ENCODE measurements at regions not wholly inside any gene's neighbourhood (a gene's known extent, or its start where the extent isn't known, plus 50 kb on each side); places are given as distances from the start of the nearest gene placed in this dataset.
"Not testable (repeated sequence)": the region's sequence is repeated elsewhere in the genome, so short reads cannot be mapped to it uniquely, and the experiment has no call there.

DNA sequence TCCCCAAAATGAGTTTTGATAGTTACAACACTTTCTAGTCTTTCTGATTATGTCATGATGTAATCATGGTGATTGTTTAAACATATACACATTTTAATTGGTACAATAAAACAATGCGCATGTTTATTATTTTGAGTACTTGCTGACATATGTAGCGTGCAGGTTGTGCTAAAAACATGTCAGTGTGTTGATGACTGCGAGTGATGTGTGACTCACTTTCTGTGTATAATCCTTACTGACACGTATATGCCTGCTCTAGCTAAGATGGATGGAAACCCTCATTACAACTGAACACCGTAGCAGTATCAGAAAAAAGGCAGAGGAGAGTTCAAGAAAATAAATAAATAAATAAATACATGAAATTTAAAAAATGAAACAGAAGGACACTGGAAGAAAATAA lies 1552.4 kb upstream of the FLRT2 start:
- Histone ChIP-seq H3K27ac (ENCODE audit: low read depth in 1 of 2, low read length in 1 of 2) (no peak overlapping the region), H3K27me3 (ENCODE audit: control insufficient read depth in 3 of 3, insufficient read depth in 3 of 3, low read length in 2 of 3) (no peaks in the 10 kb centered on the region), H3K36me3 (ENCODE audit: control insufficient read depth in 4 of 4, insufficient read depth in 4 of 4, low read length in 4 of 4) (no peaks in the 10 kb centered on the region), H3K4me3 (no peak overlapping the region), H3K9me3 (ENCODE audit: control insufficient read depth in 4 of 4, insufficient read depth in 3 of 4, low read length in 3 of 4) (no peaks in the 10 kb centered on the region), H3K9ac (ENCODE audit: insufficient read depth in 1 of 2, low read length in 2 of 2) (no peak overlapping the region), H3K4me1 (ENCODE audit: control insufficient read depth in 5 of 5, insufficient read depth in 5 of 5, low read length in 5 of 5) (peaks cover 0 to 21% (median 9%) of the 10 kb centered on the region in 5 donors)
- no peak for DNase-seq
- TF ChIP-seq, protein P1, sequence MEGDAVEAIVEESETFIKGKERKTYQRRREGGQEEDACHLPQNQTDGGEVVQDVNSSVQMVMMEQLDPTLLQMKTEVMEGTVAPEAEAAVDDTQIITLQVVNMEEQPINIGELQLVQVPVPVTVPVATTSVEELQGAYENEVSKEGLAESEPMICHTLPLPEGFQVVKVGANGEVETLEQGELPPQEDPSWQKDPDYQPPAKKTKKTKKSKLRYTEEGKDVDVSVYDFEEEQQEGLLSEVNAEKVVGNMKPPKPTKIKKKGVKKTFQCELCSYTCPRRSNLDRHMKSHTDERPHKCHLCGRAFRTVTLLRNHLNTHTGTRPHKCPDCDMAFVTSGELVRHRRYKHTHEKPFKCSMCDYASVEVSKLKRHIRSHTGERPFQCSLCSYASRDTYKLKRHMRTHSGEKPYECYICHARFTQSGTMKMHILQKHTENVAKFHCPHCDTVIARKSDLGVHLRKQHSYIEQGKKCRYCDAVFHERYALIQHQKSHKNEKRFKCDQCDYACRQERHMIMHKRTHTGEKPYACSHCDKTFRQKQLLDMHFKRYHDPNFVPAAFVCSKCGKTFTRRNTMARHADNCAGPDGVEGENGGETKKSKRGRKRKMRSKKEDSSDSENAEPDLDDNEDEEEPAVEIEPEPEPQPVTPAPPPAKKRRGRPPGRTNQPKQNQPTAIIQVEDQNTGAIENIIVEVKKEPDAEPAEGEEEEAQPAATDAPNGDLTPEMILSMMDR (IDR thresholded peaks at IDR 0.05; ENCODE audit: control extremely low read depth, extremely low read depth) = no peak
- ATAC-seq (ENCODE audit: insufficient read depth, low FRiP score) = no peak
- WGBS, 2 donors = 93% methylated on average over 5 of the region's 5 CpGs

DNA sequence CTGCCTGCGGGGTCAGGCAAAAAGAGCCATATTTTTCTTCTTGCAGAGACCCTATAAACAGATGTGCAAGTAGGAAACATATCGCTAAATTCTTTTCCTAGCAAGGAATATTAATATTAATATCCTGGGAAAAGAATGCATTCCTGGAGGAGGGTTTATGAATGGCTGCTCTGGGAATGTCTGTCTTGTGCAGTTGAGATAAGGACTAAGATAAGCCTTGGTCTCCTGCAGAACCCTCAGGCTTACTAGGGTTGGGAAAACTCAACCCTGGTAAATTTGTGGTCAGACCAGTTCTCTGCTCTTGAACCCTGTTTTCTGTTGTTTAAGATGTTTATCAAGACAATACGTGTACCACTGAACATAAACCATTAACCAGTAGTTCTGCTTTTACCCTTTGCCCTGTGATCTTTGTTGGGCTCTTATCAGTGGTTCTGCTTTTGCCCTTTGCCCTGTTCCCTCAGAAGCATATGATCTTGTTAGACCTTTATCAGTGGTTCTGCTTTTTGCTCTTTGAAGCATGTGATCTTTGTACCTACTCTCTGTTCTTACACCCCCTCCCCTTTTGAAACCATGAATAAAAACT lies 1548.2 kb upstream of the FLRT2 start:
- not testable (repeated sequence) for H3K9me3 ChIP-seq (ENCODE audit: control insufficient read depth in 4 of 4, insufficient read depth in 3 of 4, low read length in 3 of 4); H3K9ac ChIP-seq (ENCODE audit: insufficient read depth in 1 of 2, low read length in 2 of 2); H3K4me1 ChIP-seq (ENCODE audit: control insufficient read depth in 5 of 5, insufficient read depth in 5 of 5, low read length in 5 of 5); ATAC-seq (ENCODE audit: insufficient read depth, low FRiP score); H3K27ac ChIP-seq (ENCODE audit: low read depth in 1 of 2, low read length in 1 of 2); H3K4me3 ChIP-seq; H3K36me3 ChIP-seq (ENCODE audit: control insufficient read depth in 4 of 4, insufficient read depth in 4 of 4, low read length in 4 of 4); DNase-seq; H3K27me3 ChIP-seq (ENCODE audit: control insufficient read depth in 3 of 3, insufficient read depth in 3 of 3, low read length in 2 of 3)
- 86 to 87% methylated on average over 3 of the region's 3 CpGs for WGBS, 2 donors

DNA sequence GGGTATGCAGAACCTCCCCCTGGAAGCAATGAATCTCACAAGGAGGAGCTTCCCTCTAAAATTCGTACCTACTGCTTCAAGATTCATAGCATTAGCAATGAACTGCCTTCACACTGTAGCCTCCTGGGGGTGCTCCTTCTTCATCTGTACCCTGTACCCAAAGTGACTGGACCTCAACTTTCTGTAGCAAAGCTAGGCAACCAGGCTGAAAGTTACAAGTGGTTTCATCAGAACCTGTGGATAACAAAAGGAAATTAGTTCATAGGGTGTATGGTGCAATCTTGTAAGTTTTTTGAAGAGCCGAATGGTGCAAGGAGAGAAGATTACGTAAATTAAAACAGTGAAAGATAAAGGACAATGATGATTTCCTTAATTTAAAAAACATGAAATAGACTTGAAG lies 1541.7 kb upstream of the FLRT2 start:
- Histone ChIP-seq H3K9me3 (ENCODE audit: control insufficient read depth in 4 of 4, insufficient read depth in 3 of 4, low read length in 3 of 4) (no peaks in the 10 kb centered on the region), H3K27me3 (ENCODE audit: control insufficient read depth in 3 of 3, insufficient read depth in 3 of 3, low read length in 2 of 3) (no peaks in the 10 kb centered on the region), H3K4me1 (ENCODE audit: control insufficient read depth in 5 of 5, insufficient read depth in 5 of 5, low read length in 5 of 5) (no peaks in the 10 kb centered on the region), H3K36me3 (ENCODE audit: control insufficient read depth in 4 of 4, insufficient read depth in 4 of 4, low read length in 4 of 4) (no peaks in the 10 kb centered on the region), H3K9ac (ENCODE audit: insufficient read depth in 1 of 2, low read length in 2 of 2) (no peak overlapping the region), H3K4me3 (no peak overlapping the region), H3K27ac (ENCODE audit: low read depth in 1 of 2, low read length in 1 of 2) (no peak overlapping the region)
- ATAC-seq (ENCODE audit: insufficient read depth, low FRiP score) = no peak
- TF ChIP-seq, protein P1 (IDR thresholded peaks at IDR 0.05; ENCODE audit: control extremely low read depth, extremely low read depth) = no peak
- 45 to 80% methylated on average over 3 of the region's 3 CpGs for WGBS, 2 donors
- no peak for DNase-seq

DNA sequence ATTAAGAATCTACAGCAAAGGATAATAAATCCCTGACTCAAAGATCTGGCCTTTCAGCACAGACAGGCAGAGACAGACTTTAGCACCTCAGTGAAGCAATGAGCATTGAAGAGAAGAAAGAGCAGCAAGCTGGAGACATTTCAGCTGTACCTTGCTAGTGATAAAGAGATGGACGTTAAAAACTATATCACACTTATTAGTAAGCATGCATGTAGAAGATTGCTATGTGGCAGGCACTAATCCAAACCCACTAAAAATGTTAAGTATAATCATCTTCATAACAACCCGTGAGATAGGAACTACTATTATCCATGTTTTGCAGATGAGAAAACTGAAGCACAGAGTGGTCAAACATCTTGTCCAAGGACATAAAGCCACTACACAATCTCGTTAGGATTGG lies 1538.3 kb upstream of the FLRT2 start:
- Histone ChIP-seq H3K27ac (ENCODE audit: low read depth in 1 of 2, low read length in 1 of 2) (no peak overlapping the region), H3K4me1 (ENCODE audit: control insufficient read depth in 5 of 5, insufficient read depth in 5 of 5, low read length in 5 of 5) (no peaks in the 10 kb centered on the region), H3K27me3 (ENCODE audit: control insufficient read depth in 3 of 3, insufficient read depth in 3 of 3, low read length in 2 of 3) (no peaks in the 10 kb centered on the region), H3K36me3 (ENCODE audit: control insufficient read depth in 4 of 4, insufficient read depth in 4 of 4, low read length in 4 of 4) (no peaks in the 10 kb centered on the region), H3K9ac (ENCODE audit: insufficient read depth in 1 of 2, low read length in 2 of 2) (no peak overlapping the region), H3K4me3 (no peak overlapping the region), H3K9me3 (ENCODE audit: control insufficient read depth in 4 of 4, insufficient read depth in 3 of 4, low read length in 3 of 4) (peaks cover 0 to 2% (median 0%) of the 10 kb centered on the region in 4 donors)
- ATAC-seq (ENCODE audit: insufficient read depth, low FRiP score) = no peak
- 84% methylated on average over 3 of the region's 3 CpGs for WGBS, 2 donors
- TF ChIP-seq, protein P1 (IDR thresholded peaks at IDR 0.05; ENCODE audit: control extremely low read depth, extremely low read depth) = no peak
- no peak for DNase-seq
